H1 (cell line): ENCODE measurements at regions not wholly inside any gene's neighbourhood (a gene's known extent, or its start where the extent isn't known, plus 50 kb on each side); places are given as distances from the start of the nearest gene placed in this dataset.

ENCODE experiments used
- BRCA1 ChIP-seq: IDR thresholded peaks from 2 replicates; pipeline ENCODE4 v1.6.1; 2012; ENCODE audit warnings: low read depth, low read length, improper control_type of control experiment
- EP300 ChIP-seq, 2 experiments: IDR thresholded peaks; 1 replicate in 1 of 2; 2 replicates in 1 of 2; pipeline ENCODE4 v1.6.1; 2011 to 2012; ENCODE audit warnings: low read depth in 2 of 2, low read length in 2 of 2, mild to moderate bottlenecking in 2 of 2, borderline replicate concordance in 1 of 2, inconsistent platforms in 1 of 2, moderate library complexity in 1 of 2
- EZH2 ChIP-seq: fragments of 200-600 bp; sonication (generic); IDR thresholded peaks from 2 replicates; pipeline ENCODE4 v1.7.1; 2012; ENCODE audit warnings: low read depth, mild to moderate bottlenecking, moderate library complexity, low read length, inconsistent platforms; ENCODE audit not compliant: severe bottlenecking
- SP4 ChIP-seq: IDR thresholded peaks from 2 replicates; pipeline ENCODE4 v1.6.1; 2012; ENCODE audit warnings: low read length, inconsistent platforms
- TAF1 ChIP-seq: IDR thresholded peaks from 2 replicates; pipeline ENCODE4 v1.6.1; 2011; ENCODE audit warnings: mild to moderate bottlenecking, low read depth, low read length

DNA sequence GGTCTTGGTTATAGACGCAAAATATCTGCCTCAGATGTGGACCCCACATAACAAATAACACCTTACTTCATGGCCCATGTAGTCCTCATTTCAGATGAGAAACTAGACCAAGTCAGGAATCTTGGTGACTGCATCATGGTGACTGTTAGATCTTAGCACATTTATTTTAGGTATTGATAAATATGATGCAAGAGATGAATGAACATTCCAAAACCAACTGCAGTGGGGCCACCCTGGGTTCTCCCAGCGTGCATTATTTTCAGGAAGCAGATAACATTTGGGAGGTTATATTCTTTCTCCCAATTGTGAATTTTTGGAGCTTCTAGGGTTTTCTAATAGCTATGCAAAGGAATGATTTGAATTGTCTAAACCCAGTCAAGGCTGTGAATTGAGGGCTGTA, 55.2 kb upstream of the PTGR2 start (continued):
- TF ChIP-seq EP300 (IDR thresholded peaks at IDR 0.05; ENCODE audit: borderline replicate concordance in 1 of 2, low read depth in 2 of 2, low read length in 2 of 2): no peak
- TF ChIP-seq TAF1: no peak
- no peak for TF ChIP-seq EZH2
- no peak for TF ChIP-seq BRCA1
- TF ChIP-seq SP4: no peak
